Stimulated activated CD4-positive, alpha-beta T cell treated with anti-CD3 and anti-CD28 coated beads, Interleukin-1b, Interleukin-23, amount 100 ng/mL, for 4 hours (primary cell): ENCODE measurements at regions not wholly inside any gene's neighbourhood (a gene's known extent, or its start where the extent isn't known, plus 50 kb on each side); places are given as distances from the start of the nearest gene placed in this dataset.
"Not testable (repeated sequence)": the region's sequence is repeated elsewhere in the genome, so short reads cannot be mapped to it uniquely, and the experiment has no call there.

Source experiments
- DNase-seq, 2 donors: peaks; one replicate each; pipeline ENCODE4 v3.0.0-alpha.2; 2020; ENCODE audit warnings: low read depth in 2 of 2

GRCh38 chr5:125661584-125661983, 761.6 kb upstream of the GRAMD2B start:
- no peak for DNase-seq

- DNase-seq: no peak
These were observed 754.3 kb upstream of the GRAMD2B start for GRCh38 chr5:125668884-125669283.

GRCh38 chr5:125673359-125673950, 749.8 kb upstream of the GRAMD2B start:
- DNase-seq: no peak

- DNase-seq: no peak
These were observed 743.7 kb upstream of the GRAMD2B start for GRCh38 chr5:125679522-125679921.

GRCh38 chr5:125683669-125684068, 739.5 kb upstream of the GRAMD2B start:
- DNase-seq: no peak

GRCh38 chr5:125685771-125686170, 737.4 kb upstream of the GRAMD2B start:
- DNase-seq: no peak

- DNase-seq: not testable (repeated sequence)
These were observed 731.3 kb upstream of the GRAMD2B start for GRCh38 chr5:125691738-125692530.

GRCh38 chr5:125695996-125696655, 727.1 kb upstream of the GRAMD2B start:
- no peak for DNase-seq

GRCh38 chr5:125696762-125697161, 726.4 kb upstream of the GRAMD2B start:
- no peak for DNase-seq

- DNase-seq: no peak
These were observed 724.8 kb upstream of the GRAMD2B start for GRCh38 chr5:125698420-125698819.

GRCh38 chr5:125699860-125700259, 723.3 kb upstream of the GRAMD2B start:
- DNase-seq: no peak

GRCh38 chr5:125700380-125700861, 722.8 kb upstream of the GRAMD2B start:
- DNase-seq: no peak

GRCh38 chr5:125703616-125704015, 719.6 kb upstream of the GRAMD2B start:
- DNase-seq: no peak

GRCh38 chr5:125704888-125705287, 718.3 kb upstream of the GRAMD2B start:
- no peak for DNase-seq

GRCh38 chr5:125708583-125708982, 714.6 kb upstream of the GRAMD2B start:
- no peak for DNase-seq

GRCh38 chr5:125710745-125711144, 712.5 kb upstream of the GRAMD2B start:
- DNase-seq: no peak

GRCh38 chr5:125712397-125712796, 710.8 kb upstream of the GRAMD2B start:
- DNase-seq: no peak

GRCh38 chr5:125713109-125713805, 710.0 kb upstream of the GRAMD2B start:
- no peak for DNase-seq

GRCh38 chr5:125715216-125715615, 708.0 kb upstream of the GRAMD2B start:
- no peak for DNase-seq

- DNase-seq: no peak
These were observed 706.0 kb upstream of the GRAMD2B start for GRCh38 chr5:125717209-125717608.

GRCh38 chr5:125719681-125720347, 703.4 kb upstream of the GRAMD2B start:
- DNase-seq: no peak

GRCh38 chr5:125720348-125720685, 702.9 kb upstream of the GRAMD2B start:
- no peak for DNase-seq
